ENCODE measurements at regions not wholly inside any gene's neighbourhood (a gene's known extent, or its start where the extent isn't known, plus 50 kb on each side); places are given as distances from the start of the nearest gene placed in this dataset.

- TF ChIP-seq YY1 (IDR thresholded peaks at IDR 0.05; ENCODE audit: insufficient read depth, insufficient read length) (no peak), ZNF274 (IDR thresholded peaks at IDR 0.05; ENCODE audit: low read depth, low read length) (no peak), SUZ12 (IDR thresholded peaks at IDR 0.05; ENCODE audit: extremely low read depth, insufficient read depth, insufficient read length) (no peak)
Measured at GRCh38 chr4:17142232-17142711, 243.8 kb upstream of the LDB2 start.
